DOHH2 (cell line): ENCODE measurements at regions not wholly inside any gene's neighbourhood (a gene's known extent, or its start where the extent isn't known, plus 50 kb on each side); places are given as distances from the start of the nearest gene placed in this dataset.

ENCODE experiments used
- CTCF ChIP-seq: fragments of 200-600 bp; sonication (generic); IDR thresholded peaks from one replicate; pipeline ENCODE4 v1.5.1; 2014; ENCODE audit warnings: antibody characterized with exemption, mild to moderate bottlenecking, low read depth, low read length; ENCODE audit not compliant: poor library complexity, severe bottlenecking
- EZH2phosphoT487 ChIP-seq: fragments of 200-600 bp; sonication (generic); IDR thresholded peaks from 2 replicates; pipeline ENCODE4 v1.6.1; 2017; ENCODE audit warnings: borderline replicate concordance, mild to moderate bottlenecking, antibody characterized with exemption, low read length, moderate library complexity, mixed read lengths

DNA sequence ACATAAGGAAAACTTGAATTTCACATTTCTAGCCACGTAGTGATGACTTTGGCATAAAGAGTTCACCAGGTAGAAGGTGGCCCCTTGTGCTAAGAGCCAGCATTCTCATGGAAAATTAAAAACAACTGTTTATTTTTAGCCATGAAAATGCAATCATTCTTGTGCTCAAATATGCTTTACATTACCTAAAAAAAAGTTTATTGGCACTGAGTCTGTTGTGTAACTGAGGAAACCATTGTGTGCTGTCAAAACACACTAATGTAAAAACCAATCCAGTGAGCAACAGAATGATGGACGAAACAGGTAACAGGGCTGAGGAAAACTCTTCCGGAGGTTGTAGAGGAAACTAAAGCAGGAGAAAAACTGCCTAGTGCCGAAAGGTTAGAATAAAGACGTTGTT is 287.0 kb upstream of the TMC3 start:
- TF ChIP-seq CTCF = no peak
- TF ChIP-seq EZH2phosphoT487 = no peak
